ENCODE measurements at regions not wholly inside any gene's neighbourhood (a gene's known extent, or its start where the extent isn't known, plus 50 kb on each side); places are given as distances from the start of the nearest gene placed in this dataset.

- DNase-seq = no peak
These were observed 188.4 kb downstream of the ABCC12 start for GRCh38 chr16:47967374-47967773.

DNA sequence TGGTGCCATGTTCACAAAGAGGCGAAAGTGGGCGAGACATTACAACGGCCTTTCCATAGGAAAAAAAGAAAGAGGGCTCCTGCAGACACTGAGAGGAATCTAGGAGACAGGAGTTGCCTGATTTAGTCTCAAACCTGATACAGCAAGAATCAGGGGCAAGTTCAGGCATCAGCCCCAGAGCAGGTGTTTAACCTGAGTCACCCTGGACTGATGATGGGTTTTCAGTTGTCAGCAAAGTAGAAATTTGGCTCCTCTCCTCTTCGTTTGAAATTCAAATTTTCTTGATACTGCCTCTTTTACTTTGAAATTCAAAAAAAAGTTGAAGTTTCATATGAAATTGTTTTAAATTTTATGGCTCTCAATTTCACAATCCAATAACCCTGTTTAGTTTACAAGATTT, 189.5 kb downstream of the ABCC12 start:
- peak in 1 of 3 experiments; percentile 4 for DNase-seq

- DNase-seq = peak; percentile 46 to 85 (median 85)
These were observed 190.4 kb downstream of the ABCC12 start for GRCh38 chr16:47965439-47965838.

- DNase-seq = no peak
These were observed 197.1 kb downstream of the ABCC12 start for GRCh38 chr16:47958726-47959125.

GRCh38 chr16:47956916-47957315, 198.9 kb downstream of the ABCC12 start:
- DNase-seq = no peak

DNA sequence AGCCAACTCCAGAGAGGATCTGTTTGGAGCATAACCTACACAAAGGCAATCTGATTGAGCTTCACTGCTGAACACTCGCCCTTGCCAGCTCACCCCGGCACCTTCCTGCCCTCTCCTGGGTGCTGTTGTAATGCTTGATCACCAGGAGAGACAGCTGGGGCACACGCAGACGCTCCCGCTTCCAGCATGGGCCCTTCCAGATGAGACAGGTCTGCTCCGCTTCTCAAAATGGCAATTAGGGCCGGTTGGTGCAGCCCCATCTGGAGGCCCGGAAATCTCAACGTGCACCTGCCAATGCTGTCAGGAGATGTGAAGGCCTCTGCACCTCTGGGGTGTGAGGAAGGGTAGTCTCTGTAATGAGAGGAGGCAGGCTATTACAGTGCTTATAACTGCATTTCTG, 206.1 kb downstream of the ABCC12 start:
- no peak for DNase-seq

DNA sequence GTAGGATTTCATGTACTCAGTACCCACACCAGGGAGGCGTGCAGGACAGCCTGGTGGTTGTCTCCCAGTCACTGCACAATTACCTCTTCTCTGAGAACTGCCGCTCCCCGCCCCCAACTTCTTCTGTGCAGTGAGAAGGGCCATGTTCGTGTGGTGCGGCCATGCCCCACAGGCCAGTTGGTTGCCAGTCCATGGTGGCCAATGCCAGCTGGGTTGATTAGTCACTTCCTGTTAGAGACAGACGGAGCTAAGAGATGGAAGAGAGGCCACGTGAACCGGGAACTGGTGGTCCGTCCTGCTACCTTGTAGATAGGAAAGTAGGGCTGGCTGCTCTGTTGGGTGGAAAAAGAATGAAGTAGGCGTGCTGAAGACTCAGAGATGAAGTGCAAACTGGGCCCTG, 206.5 kb downstream of the ABCC12 start:
- DNase-seq = no peak

- peak in 1 of 3 experiments; percentile 15 for DNase-seq
These were observed 208.1 kb downstream of the ABCC12 start for GRCh38 chr16:47947723-47948122.

- no peak for DNase-seq
These were observed 209.7 kb downstream of the ABCC12 start for GRCh38 chr16:47946092-47946491.

GRCh38 chr16:47944589-47944988, 211.2 kb downstream of the ABCC12 start:
- no peak for DNase-seq

- no peak for DNase-seq
These were observed 212.6 kb downstream of the ABCC12 start for GRCh38 chr16:47943235-47943634.

DNA sequence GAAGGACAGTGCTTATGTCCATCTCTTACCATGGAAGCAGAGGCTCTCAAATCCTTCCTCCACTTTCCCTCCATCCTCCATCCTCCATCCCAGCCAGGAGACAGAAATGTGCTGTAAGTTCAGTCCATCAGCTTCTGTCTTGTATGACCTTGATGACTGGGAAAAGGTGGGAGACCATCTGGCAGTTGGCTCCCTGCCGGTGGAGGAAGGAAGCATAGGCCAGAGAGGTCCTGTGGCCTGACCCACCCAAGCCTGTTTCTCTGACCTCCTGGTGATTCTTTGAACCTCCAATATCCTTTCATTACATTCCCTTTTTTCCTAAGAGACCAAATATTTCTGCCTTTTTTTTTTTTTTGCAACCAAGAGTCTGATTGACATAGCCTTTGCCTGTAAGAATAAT, 215.3 kb downstream of the ABCC12 start:
- DNase-seq = no peak

DNA sequence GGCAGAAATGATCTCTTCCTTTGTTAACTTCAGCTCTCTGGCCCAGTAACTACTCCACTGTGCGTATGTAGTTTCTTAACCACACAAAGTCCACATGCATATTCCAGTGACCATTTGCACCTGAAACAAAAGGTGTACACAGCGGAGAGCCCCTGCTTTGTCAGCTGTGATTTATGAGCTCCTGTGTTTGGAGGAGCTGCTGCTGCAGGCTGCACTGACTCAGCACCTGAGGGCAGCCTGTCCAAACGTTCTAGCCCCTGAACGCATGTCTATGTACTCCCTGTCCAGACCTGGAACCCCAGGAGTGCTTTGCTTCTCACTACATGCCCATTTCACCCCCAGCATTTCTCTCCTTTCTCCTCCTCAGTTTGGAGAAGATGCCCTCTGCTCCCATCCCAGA, 216.1 kb downstream of the ABCC12 start:
- DNase-seq = peak; percentile 5 to 64 (median 24)

DNA sequence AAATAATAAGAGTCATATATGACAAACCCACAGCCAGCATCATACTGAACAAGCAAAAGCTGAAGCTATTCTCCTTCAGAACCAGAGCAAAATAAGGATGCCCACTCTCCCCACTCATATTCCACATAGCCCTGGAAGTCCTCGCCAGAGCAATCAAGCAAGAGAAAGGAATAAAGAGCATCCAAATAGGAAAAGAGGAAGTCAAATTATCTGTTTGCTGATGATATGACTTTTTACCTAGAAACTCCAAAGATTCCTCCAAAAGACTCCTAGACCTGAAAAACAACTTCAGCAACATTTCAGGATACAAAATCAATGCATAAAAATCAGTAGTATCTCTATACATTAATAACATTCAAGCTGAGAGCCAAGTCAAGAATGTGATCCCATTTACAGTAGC, 217.5 kb downstream of the ABCC12 start:
- no peak for DNase-seq

DNA sequence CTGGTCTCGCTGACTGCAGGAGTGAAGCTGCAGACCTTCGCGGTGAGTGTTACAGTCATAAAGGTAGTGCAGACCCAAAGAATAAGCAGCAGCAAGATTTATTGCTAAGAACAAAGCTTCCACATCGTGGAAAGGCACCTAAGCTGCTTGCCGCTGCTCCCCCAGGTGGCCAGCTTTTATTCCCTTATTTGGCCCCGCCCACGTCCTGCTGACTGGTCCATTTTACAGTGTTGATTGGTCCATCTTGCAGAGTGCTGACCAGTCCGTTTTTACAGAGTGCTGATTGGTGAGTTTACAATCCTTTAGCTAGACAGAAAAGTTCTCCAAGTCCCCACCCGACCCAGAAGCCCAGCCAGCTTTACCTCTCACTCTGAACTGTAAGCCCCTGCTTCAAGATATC, 227.8 kb downstream of the ABCC12 start:
- peak in 1 of 3 experiments; percentile 35 for DNase-seq

DNA sequence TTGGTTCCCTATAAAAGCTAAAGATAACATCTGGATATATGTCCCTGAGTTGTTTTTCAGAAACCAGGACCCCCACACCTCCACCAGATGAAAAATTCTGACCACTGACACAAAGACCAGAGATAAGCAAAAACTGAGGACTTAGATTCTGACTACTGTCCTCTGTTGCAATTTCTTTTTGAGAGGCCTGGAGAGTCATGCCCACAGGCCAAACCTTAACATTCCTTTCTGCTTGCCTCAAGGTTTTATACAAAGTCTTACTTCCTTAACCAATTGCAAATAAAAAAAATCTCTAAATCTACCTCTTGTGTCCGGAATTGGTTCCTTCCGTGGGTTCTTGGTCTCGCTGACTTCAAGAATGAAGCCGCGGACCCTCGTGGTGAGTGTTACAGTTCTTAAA, 228.5 kb downstream of the ABCC12 start:
- DNase-seq = no peak

- no peak for DNase-seq
These were observed 229.9 kb downstream of the ABCC12 start for GRCh38 chr16:47925811-47926460.

GRCh38 chr16:47924950-47925349, 230.8 kb downstream of the ABCC12 start:
- no peak for DNase-seq

- DNase-seq = no peak
These were observed 234.3 kb downstream of the ABCC12 start for GRCh38 chr16:47921535-47921934.

- no peak for DNase-seq
These were observed 235.1 kb downstream of the ABCC12 start for GRCh38 chr16:47920709-47921108.

- no peak for DNase-seq
These were observed 238.7 kb downstream of the ABCC12 start for GRCh38 chr16:47917118-47917517.

GRCh38 chr16:47916266-47916665, 239.5 kb downstream of the ABCC12 start:
- DNase-seq = no peak

DNA sequence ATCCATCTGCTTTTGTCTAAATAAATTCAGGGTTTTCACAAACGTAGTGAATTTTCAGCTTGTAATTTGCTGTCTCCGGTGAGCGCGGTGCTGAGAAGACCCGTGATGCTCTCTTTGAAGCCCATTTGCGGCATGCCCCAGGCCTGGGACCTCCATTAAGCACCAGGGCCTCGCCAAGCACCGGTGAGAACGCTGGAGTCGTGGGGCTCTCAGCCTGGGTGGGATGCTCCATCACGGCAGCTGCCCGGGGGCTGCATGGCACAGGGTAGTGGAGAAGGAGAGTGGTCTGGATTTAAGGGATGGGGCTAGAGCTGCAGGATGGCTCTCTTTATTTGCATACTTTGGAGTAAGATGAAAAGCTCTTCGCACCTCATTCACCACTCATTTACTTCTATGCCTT, 248.7 kb downstream of the ABCC12 start:
- no peak for DNase-seq

DNA sequence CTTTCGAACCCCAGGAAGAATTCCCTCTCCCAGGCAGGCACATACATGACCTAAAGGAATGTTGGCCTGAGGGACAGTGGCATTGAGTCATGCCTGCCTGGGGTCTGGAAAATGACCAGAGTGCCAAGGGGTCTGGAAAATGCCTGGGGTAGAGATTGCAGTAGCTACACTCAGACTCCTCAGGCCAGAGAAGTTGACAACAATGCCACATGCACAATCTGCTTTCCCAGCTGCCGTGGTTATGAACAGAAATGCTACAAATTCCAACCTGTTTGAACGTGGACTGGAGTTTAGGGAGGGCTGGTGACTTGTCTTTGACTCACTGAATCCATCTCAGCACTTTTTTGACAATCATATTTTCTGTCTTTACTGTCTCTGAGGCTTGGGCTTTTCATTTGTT, 250.0 kb downstream of the ABCC12 start:
- DNase-seq = no peak

DNA sequence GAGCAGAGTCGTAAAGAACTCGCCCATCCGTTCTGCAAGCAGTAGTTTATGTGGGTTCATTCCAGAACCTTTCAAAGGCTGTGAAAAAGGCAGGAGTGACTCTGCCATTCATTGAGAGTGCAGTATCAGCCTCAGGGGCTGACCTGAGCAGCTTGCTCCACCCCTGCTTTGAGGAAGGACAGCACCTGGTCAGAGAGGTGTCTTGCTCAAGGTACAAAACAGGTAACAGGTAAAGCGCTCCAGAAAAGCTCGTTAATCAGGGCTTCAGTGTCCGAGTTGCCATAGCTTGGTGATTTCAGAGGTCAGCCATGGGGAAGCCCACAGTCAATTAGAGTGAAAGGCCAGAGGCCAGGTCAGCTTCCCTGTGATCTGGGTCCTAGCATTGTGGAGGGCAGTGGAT, 251.1 kb downstream of the ABCC12 start:
- DNase-seq = no peak

- no peak for DNase-seq
These were observed 252.3 kb downstream of the ABCC12 start for GRCh38 chr16:47903470-47903869.
